PC-9 (cell line): ENCODE measurements at regions not wholly inside any gene's neighbourhood (a gene's known extent, or its start where the extent isn't known, plus 50 kb on each side); places are given as distances from the start of the nearest gene placed in this dataset.

Experiments used
- CTCF ChIP-seq: fragments of 200-600 bp; sonication (generic); conservative IDR thresholded peaks from 2 replicates; pipeline ENCODE4 v1.6.1; 2017; ENCODE audit warnings: mixed run types, antibody characterized with exemption, mild to moderate bottlenecking, moderate library complexity
- EZH2 ChIP-seq: fragments of 200-600 bp; sonication (generic); IDR thresholded peaks from 2 replicates; pipeline ENCODE4 v1.8.0; 2017; ENCODE audit warnings: antibody characterized with exemption, low read depth

- TF ChIP-seq CTCF (no peak), EZH2 (no peak)
Measured at GRCh38 chr3:18127859-18128681, 297.1 kb downstream of the SATB1 start.
